OCI-LY3 (cell line): ENCODE measurements at regions not wholly inside any gene's neighbourhood (a gene's known extent, or its start where the extent isn't known, plus 50 kb on each side); places are given as distances from the start of the nearest gene placed in this dataset.

ENCODE experiments used
- CTCF ChIP-seq: fragments of 200-600, 300-600 bp; sonication (generic); IDR thresholded peaks from 2 replicates; pipeline ENCODE4 v1.5.1; 2014; ENCODE audit warnings: antibody characterized with exemption, low read length, low read depth
- EZH2phosphoT487 ChIP-seq: fragments of 200-600 bp; shearing (Covaris generic); IDR thresholded peaks from 2 replicates; pipeline ENCODE4 v1.6.1; 2018; ENCODE audit warnings: antibody characterized with exemption, mixed run types, low read depth

GRCh38 chr3:144762091-144762490, 790.5 kb downstream of the DIPK2A start:
- no peak for TF ChIP-seq CTCF
- TF ChIP-seq EZH2phosphoT487: no peak
